G401 (cell line): ENCODE measurements at regions not wholly inside any gene's neighbourhood (a gene's known extent, or its start where the extent isn't known, plus 50 kb on each side); places are given as distances from the start of the nearest gene placed in this dataset.
"Not testable (repeated sequence)": the region's sequence is repeated elsewhere in the genome, so short reads cannot be mapped to it uniquely, and the experiment has no call there.

Source experiments
- DNase-seq: peaks from one replicate; pipeline ENCODE4 v3.0.0-alpha.2; 2015; ENCODE audit warnings: low spot score
- in situ Hi-C: cut with HindIII; loops from 2 replicates; pipeline ENCODE4 v1.10.0; 2016; ENCODE audit warnings: low sequenced_read_pairs, mixed read lengths

DNA sequence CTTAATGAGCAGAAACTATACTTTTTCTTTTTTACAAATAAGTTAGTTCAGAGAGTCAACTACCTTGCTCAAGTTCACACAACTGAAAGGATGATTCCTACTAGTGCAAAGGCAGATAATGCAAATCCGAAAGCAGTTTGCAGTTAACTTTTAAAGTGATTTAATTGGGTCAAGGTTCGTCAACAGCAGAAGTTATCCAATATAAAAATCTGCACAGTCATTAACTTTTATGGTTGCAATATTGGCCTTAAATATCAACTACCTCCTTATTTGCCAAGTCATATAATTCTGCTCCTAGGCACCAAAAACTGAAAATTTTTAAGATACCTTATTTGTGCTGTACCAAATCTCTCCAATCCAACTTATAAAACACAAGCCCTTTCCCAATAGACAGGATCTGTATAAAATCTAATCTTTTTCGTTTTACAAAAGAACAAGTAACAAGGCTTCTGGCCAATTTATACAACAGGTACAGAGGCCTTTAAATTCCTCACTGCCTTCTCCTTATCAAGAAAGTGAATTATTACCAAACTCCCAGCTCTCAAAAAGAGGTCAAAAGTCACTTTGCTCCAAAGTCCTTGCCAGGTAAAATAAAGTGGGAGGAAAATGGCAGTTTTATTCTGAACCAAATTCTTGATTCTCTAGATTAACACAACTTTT is 416.6 kb upstream of the NECTIN3 start:
- in situ Hi-C loops, result no loop called here
- DNase-seq, result no peak

- in situ Hi-C loops, result no loop called here
Measured at GRCh38 chr3:110656394-110657025, 415.1 kb upstream of the NECTIN3 start.

DNA sequence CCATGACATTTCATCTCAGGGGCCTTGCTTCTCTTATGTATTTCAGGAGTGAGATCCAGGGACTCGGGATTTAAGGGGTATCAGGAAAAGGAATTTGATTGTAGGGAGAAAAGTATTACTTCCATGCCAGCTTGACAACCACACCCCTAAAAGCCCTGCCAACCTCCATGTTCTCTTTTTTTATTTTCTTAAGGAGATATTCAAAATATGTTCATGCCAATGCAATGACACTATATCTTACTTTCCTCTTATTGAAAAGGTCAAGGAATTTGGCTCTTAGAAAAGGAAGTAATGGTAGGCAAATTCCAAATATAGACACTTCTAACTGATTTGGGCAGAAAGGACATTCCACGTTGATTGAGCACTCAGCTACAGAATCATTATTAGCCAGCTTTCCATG is 407.5 kb upstream of the NECTIN3 start:
- in situ Hi-C loops, result no loop called here
- no peak for DNase-seq

More at GRCh38 chr3:110656394-110657025, 415.1 kb upstream of the NECTIN3 start:
- no peak for DNase-seq

- in situ Hi-C loops, result no loop called here
- no peak for DNase-seq
Measured at GRCh38 chr3:110666495-110666894, 405.1 kb upstream of the NECTIN3 start.

DNA sequence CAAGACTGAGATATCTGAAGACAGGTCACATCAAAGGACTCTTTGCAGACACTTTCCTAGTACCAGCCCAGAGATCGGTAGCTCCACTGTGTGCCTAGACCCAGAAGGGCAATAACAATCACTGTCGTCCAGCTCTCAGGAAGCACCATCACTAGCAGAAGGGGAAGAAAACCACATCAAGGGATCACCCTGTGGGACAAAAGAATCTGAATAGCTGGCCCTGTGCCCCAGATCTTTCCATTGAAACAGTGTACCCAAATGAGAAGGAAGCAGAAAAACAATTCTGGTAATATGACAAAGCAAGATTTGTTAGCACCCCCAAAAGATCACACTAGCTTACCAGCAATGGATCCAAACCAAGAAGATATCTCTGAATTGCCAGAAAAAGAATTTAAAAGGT is 404.4 kb upstream of the NECTIN3 start:
- DNase-seq, result no peak
- in situ Hi-C loops, result no loop called here

- in situ Hi-C loops, result no loop called here
- DNase-seq, result no peak
Measured at GRCh38 chr3:110670407-110670806, 401.2 kb upstream of the NECTIN3 start.

- in situ Hi-C loops, result no loop called here
- DNase-seq, result no peak
Measured at GRCh38 chr3:110677506-110677905, 394.1 kb upstream of the NECTIN3 start.

DNA sequence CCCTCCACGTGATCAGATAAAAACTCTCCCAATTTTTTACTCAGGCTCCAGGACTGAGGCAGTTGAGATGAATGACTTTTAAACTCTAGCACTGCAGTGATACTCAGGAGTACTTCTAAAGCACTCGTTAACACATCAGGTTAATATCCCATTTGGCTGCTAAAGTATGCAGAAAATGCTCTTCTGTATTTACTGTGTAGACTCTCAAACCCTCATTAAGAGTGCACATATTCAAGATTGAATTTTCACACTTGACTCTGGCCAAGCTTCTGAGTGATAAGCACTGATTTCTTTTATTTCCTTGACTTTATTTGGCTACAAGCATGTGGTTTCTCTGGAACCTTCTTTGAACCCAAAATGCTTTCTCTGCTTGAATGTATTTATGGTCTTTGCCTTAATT is 392.3 kb upstream of the NECTIN3 start:
- in situ Hi-C loops, result no loop called here
- no peak for DNase-seq

DNA sequence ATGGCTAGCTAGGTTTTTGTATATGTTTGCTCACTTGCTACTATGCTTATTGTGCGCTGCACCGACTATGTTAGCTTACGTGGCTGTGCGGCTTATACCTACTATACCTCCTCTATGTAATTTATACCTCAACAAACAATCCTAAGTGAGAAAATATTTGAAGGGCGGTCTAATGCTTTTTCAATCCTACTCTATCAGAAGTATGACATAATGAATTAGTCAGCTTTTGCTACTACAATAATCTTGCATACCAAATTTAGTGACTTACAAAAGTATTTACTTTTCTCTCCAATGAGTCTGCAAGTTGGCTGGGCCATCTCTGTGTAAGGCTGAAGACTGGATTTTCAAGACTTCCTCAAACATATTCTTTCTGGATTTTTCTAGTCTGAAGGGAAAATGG is 391.2 kb upstream of the NECTIN3 start:
- in situ Hi-C loops, result no loop called here
- DNase-seq, result no peak

DNA sequence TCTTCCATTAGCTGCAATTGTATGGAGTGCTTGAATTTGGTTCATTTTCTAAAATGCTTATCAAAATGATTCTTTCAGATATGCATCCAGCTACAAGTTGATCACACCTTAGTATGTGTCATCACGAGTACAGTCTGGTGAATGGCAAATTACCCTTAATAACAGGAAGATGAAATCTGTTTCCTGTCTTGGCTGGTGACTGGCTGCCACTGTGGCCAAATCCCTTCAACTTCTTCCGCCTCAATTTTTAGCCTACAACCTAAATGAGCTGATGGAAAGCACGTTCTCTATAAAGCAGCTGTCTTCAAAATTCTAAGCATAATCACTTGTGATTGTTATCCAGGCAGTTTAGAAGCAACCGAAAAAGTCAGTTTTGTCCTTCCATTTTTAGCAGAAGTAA is 387.1 kb upstream of the NECTIN3 start:
- in situ Hi-C loops, result no loop called here

GRCh38 chr3:110685630-110686029 is 386.0 kb upstream of the NECTIN3 start:
- DNase-seq, result no peak
- in situ Hi-C loops, result no loop called here

More for the DNA sequence above, 387.1 kb upstream of the NECTIN3 start:
- DNase-seq, result no peak

DNA sequence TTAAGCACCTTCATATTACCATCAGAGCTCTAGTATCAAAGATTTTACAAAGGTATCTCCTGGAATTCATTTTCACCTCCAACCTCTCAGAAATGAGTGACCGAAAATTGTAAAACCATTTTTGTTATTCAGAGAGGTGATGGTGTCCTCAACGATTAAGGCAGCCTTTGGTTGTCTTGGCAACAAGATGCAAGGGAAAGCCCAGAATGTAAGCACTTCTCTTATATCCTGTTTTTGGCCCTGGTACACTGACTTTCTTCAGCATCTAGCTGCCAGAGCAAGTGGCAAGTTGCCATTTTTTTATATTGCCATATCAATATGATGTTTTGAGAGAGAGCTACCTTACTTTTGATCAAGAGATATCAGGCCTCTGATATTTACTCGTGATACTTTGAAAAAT is 384.9 kb upstream of the NECTIN3 start:
- in situ Hi-C loops, result no loop called here
- no peak for DNase-seq

GRCh38 chr3:110687138-110687537 is 384.5 kb upstream of the NECTIN3 start:
- in situ Hi-C loops, result no loop called here
- no peak for DNase-seq

- in situ Hi-C loops, result no loop called here
- DNase-seq, result no peak
Measured at GRCh38 chr3:110697961-110698360, 373.7 kb upstream of the NECTIN3 start.

DNA sequence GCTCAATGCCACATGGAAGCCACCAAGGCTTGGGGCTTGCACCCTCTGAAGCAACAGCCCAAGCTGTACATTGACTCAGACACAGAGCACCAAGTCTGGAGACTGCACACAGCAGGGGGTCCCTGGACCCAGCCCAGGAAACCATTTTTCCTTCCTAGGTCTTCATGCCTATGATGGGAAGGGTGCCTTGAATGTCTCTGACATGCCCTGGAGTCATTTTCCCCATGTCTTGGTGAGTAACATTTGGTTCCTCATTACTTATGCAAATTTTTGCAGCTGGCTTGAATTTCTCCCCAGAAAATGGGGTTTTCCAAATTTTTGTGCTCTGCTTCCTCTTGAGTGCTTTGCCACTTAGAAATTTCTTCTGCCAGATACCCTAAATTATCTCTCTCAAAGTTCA is 367.3 kb upstream of the NECTIN3 start:
- in situ Hi-C loops, DNase-seq: not testable (repeated sequence)

DNA sequence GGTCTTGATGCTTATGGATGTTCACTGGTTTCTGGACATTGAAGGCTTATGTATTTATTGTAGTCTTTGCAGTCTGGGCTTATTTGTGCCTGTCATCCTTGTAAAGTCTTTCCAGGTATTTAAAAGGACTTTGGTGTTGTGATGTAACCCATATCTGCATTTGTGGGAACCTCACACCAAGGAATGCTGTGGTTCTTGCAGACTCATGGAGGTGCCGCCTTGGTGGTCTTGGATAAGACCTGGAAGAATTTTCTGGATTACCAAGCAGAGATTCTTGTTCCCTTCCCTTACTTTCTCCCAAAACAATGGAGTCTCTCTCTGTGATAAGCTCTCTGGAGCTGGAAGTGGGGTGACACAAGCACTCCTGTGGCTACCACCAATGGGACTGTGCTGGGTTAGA is 363.5 kb upstream of the NECTIN3 start:
- no peak for DNase-seq
- in situ Hi-C loops, result no loop called here

DNA sequence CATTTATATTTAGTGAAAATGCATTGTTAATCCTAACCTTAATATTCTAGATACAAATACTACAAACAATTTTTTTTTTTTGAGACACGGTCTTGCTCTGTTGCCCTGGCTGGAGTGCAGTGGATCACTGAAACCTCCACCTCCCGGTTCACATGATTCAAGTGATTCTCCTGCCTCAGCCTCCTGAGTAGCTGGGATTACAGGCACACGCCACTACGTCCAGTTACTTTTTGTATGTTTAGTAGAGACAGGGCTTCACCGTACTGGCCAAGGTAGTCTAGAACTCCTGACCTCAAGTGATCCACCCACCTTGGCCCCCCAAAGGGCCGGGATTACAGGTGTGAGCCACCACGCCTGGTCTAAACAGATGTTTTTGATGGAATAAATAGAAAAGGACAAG is 361.5 kb upstream of the NECTIN3 start:
- in situ Hi-C loops, result no loop called here
- DNase-seq, result no peak

- DNase-seq, result no peak
- in situ Hi-C loops, result no loop called here
Measured at GRCh38 chr3:110710603-110711002, 361.0 kb upstream of the NECTIN3 start.

- in situ Hi-C loops, result no loop called here
- DNase-seq, result no peak
Measured at GRCh38 chr3:110711130-110711832, 360.3 kb upstream of the NECTIN3 start.

GRCh38 chr3:110711851-110712516 is 359.6 kb upstream of the NECTIN3 start:
- no peak for DNase-seq

More at GRCh38 chr3:110711851-110712516, 359.6 kb upstream of the NECTIN3 start:
- in situ Hi-C loops, result no loop called here
